ENCODE measurements at regions not wholly inside any gene's neighbourhood (a gene's known extent, or its start where the extent isn't known, plus 50 kb on each side); places are given as distances from the start of the nearest gene placed in this dataset.

- peak overlapping the region; percentile 20 for H3K4me3 ChIP-seq (ENCODE audit: low read depth, low read length)
Observed at GRCh38 chr14:97413966-97414717, 617.0 kb downstream of the VRK1 start.

GRCh38 chr14:97414718-97415098 lies 617.5 kb downstream of the VRK1 start:
- no peak overlapping the region for H3K4me3 ChIP-seq (ENCODE audit: low read depth, low read length)

- no peak overlapping the region for H3K4me3 ChIP-seq (ENCODE audit: low read depth, low read length)
Observed at GRCh38 chr14:97415907-97416306, 618.7 kb downstream of the VRK1 start.

- no peak overlapping the region for H3K4me3 ChIP-seq (ENCODE audit: low read depth, low read length)
Observed at GRCh38 chr14:97416550-97416949, 619.4 kb downstream of the VRK1 start.

GRCh38 chr14:97417331-97417730 lies 620.1 kb downstream of the VRK1 start:
- H3K4me3 ChIP-seq (ENCODE audit: low read depth, low read length), result no peak overlapping the region

- H3K4me3 ChIP-seq (ENCODE audit: low read depth, low read length), result no peak overlapping the region
Observed at GRCh38 chr14:97420211-97420610, 623.0 kb downstream of the VRK1 start.

GRCh38 chr14:97426776-97427175 lies 629.6 kb downstream of the VRK1 start:
- H3K4me3 ChIP-seq (ENCODE audit: low read depth, low read length), result no peak overlapping the region

- H3K4me3 ChIP-seq (ENCODE audit: low read depth, low read length), result no peak overlapping the region
Observed at GRCh38 chr14:97428808-97429440, 631.7 kb downstream of the VRK1 start.

- no peak overlapping the region for H3K4me3 ChIP-seq (ENCODE audit: low read depth, low read length)
Observed at GRCh38 chr14:97432586-97432985, 635.4 kb downstream of the VRK1 start.

GRCh38 chr14:97441740-97442362 lies 644.7 kb downstream of the VRK1 start:
- no peak overlapping the region for H3K4me3 ChIP-seq (ENCODE audit: low read depth, low read length)

- H3K4me3 ChIP-seq (ENCODE audit: low read depth, low read length), result no peak overlapping the region
Observed at GRCh38 chr14:97442363-97442762, 645.2 kb downstream of the VRK1 start.

GRCh38 chr14:97443412-97443811 lies 646.2 kb downstream of the VRK1 start:
- H3K4me3 ChIP-seq (ENCODE audit: low read depth, low read length), result no peak overlapping the region

GRCh38 chr14:97444248-97444647 lies 647.1 kb downstream of the VRK1 start:
- no peak overlapping the region for H3K4me3 ChIP-seq (ENCODE audit: low read depth, low read length)

GRCh38 chr14:97445367-97445766 lies 648.2 kb downstream of the VRK1 start:
- no peak overlapping the region for H3K4me3 ChIP-seq (ENCODE audit: low read depth, low read length)

GRCh38 chr14:97446087-97446486 lies 648.9 kb downstream of the VRK1 start:
- no peak overlapping the region for H3K4me3 ChIP-seq (ENCODE audit: low read depth, low read length)

GRCh38 chr14:97452314-97452713 lies 655.1 kb downstream of the VRK1 start:
- H3K4me3 ChIP-seq (ENCODE audit: low read depth, low read length), result no peak overlapping the region

GRCh38 chr14:97453991-97454390 lies 656.8 kb downstream of the VRK1 start:
- H3K4me3 ChIP-seq (ENCODE audit: low read depth, low read length), result no peak overlapping the region

- no peak overlapping the region for H3K4me3 ChIP-seq (ENCODE audit: low read depth, low read length)
Observed at GRCh38 chr14:97456462-97456861, 659.3 kb downstream of the VRK1 start.

- H3K4me3 ChIP-seq (ENCODE audit: low read depth, low read length), result no peak overlapping the region
Observed at GRCh38 chr14:97456958-97457357, 659.8 kb downstream of the VRK1 start.

- no peak overlapping the region for H3K4me3 ChIP-seq (ENCODE audit: low read depth, low read length)
Observed at GRCh38 chr14:97457575-97458085, 660.4 kb downstream of the VRK1 start.

- H3K4me3 ChIP-seq (ENCODE audit: low read depth, low read length), result peak overlapping the region; percentile 34
Observed at GRCh38 chr14:97458255-97458654, 661.1 kb downstream of the VRK1 start.

Data from iPS-11a (cell line).